ENCODE measurements at regions not wholly inside any gene's neighbourhood (a gene's known extent, or its start where the extent isn't known, plus 50 kb on each side); places are given as distances from the start of the nearest gene placed in this dataset.

- Histone ChIP-seq H3K27me3 (ENCODE audit: control insufficient read depth, insufficient read depth, low read length) (no peaks in the 10 kb centered on the region), H3K36me3 (ENCODE audit: control insufficient read depth in 2 of 3, insufficient read depth in 3 of 3, low read length in 3 of 3) (no peaks in the 10 kb centered on the region), H3K9ac (ENCODE audit: low read length in 3 of 3) (no peak overlapping the region), H3K27ac (ENCODE audit: low read depth in 2 of 2, low read length in 2 of 2) (no peak overlapping the region), H3K4me3 (ENCODE audit: low read length in 3 of 3) (no peak overlapping the region), H3K9me3 (ENCODE audit: control insufficient read depth in 2 of 3, insufficient read depth in 1 of 3, low read length in 3 of 3) (no peaks in the 10 kb centered on the region), H3K4me1 (ENCODE audit: control insufficient read depth in 2 of 3, insufficient read depth in 2 of 3, low read depth in 1 of 3, low read length in 3 of 3) (no peaks in the 10 kb centered on the region)
- no peak for TF ChIP-seq CTCF (IDR thresholded peaks at IDR 0.05; ENCODE audit: borderline replicate concordance, extremely low read depth, insufficient read depth)
- intact Hi-C loops (cut with DNase I) = no loop called here
- FAIRE-seq (no peak), DNase-seq (peak in 1 of 5 donors; percentile 8)
Observed at GRCh38 chr10:69729326-69730048, 72.2 kb upstream of the COL13A1 start.

GRCh38 chr10:69730251-69731156 is 71.2 kb upstream of the COL13A1 start:
- Histone ChIP-seq H3K9me3 (ENCODE audit: control insufficient read depth in 2 of 3, insufficient read depth in 1 of 3, low read length in 3 of 3) (no peaks in the 10 kb centered on the region), H3K4me3 (ENCODE audit: low read length in 3 of 3) (no peak overlapping the region), H3K4me1 (ENCODE audit: control insufficient read depth in 2 of 3, insufficient read depth in 2 of 3, low read depth in 1 of 3, low read length in 3 of 3) (no peaks in the 10 kb centered on the region), H3K27me3 (ENCODE audit: control insufficient read depth, insufficient read depth, low read length) (no peaks in the 10 kb centered on the region), H3K36me3 (ENCODE audit: control insufficient read depth in 2 of 3, insufficient read depth in 3 of 3, low read length in 3 of 3) (no peaks in the 10 kb centered on the region), H3K27ac (ENCODE audit: low read depth in 2 of 2, low read length in 2 of 2) (no peak overlapping the region), H3K9ac (ENCODE audit: low read length in 3 of 3) (no peak overlapping the region)
- no peak for FAIRE-seq
- DNase-seq = peak in 2 of 5 donors; percentile 21 to 47
- TF ChIP-seq CTCF (IDR thresholded peaks at IDR 0.05; ENCODE audit: borderline replicate concordance, extremely low read depth, insufficient read depth) = no peak
- intact Hi-C loops (cut with DNase I) = no loop called here

DNA sequence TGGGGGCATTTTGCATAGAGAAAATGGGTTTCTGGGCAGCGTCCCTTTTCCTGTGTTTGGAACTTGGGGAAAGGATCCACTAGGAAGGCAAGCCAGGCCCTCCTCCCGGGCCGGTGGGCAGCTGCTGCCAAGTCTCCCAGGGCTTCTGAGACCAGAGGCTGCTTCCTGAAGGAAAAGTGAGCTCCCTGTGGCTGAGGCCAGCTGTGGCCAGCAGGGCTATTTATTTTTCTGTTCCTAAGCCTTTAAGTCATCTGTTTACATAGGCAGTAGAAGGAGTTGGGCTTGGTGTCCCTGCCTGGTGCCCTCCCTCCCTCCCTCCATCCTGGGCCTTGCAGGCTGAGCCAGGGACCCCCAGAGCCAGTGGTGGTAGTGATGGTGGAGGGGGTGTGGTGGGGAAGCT is 70.5 kb upstream of the COL13A1 start:
- no peak overlapping the region for H3K27ac ChIP-seq (ENCODE audit: low read depth in 2 of 2, low read length in 2 of 2)
- no peaks in the 10 kb centered on the region for H3K9me3 ChIP-seq (ENCODE audit: control insufficient read depth in 2 of 3, insufficient read depth in 1 of 3, low read length in 3 of 3)
- no peaks in the 10 kb centered on the region for H3K36me3 ChIP-seq (ENCODE audit: control insufficient read depth in 2 of 3, insufficient read depth in 3 of 3, low read length in 3 of 3)
- no peaks in the 10 kb centered on the region for H3K4me1 ChIP-seq (ENCODE audit: control insufficient read depth in 2 of 3, insufficient read depth in 2 of 3, low read depth in 1 of 3, low read length in 3 of 3)
- peak in 2 of 5 donors; percentile 25 to 47 for DNase-seq
- TF ChIP-seq CTCF (IDR thresholded peaks at IDR 0.05; ENCODE audit: borderline replicate concordance, extremely low read depth, insufficient read depth) = no peak
- no peaks in the 10 kb centered on the region for H3K27me3 ChIP-seq (ENCODE audit: control insufficient read depth, insufficient read depth, low read length)
- no peak for FAIRE-seq
- no peak overlapping the region for H3K9ac ChIP-seq (ENCODE audit: low read length in 3 of 3)
- H3K4me3 ChIP-seq (ENCODE audit: low read length in 3 of 3) = no peak overlapping the region
- intact Hi-C loops (cut with DNase I) = no loop called here
